AG04450 (cell line): ENCODE measurements at regions not wholly inside any gene's neighbourhood (a gene's known extent, or its start where the extent isn't known, plus 50 kb on each side); places are given as distances from the start of the nearest gene placed in this dataset.

Source experiments
- CTCF ChIA-PET: fragments of 300-600, 350-600 bp; formaldehyde crosslinking; extraction: SDS; loops from one replicate; lab custom pipeline; 2022; ENCODE audit warnings: antibody characterized with exemption, inconsistent platforms; lab: Charles Lee
- POLR2A ChIA-PET: fragments of 350-600 bp; formaldehyde crosslinking; extraction: SDS; loops from one replicate; lab custom pipeline; 2021; ENCODE audit warnings: antibody characterized with exemption, inconsistent platforms; lab: Yijun Ruan, JAX
- DNase-seq: peaks from one replicate; pipeline ENCODE4 v3.0.0-alpha.2; 2011; ENCODE audit warnings: low read depth, low spot score
- H3K27ac ChIP-seq: one replicate; pipeline ENCODE4 v1.5.1; 2012; ENCODE audit warnings: low read depth, low read length, control low read depth
- H3K27me3 ChIP-seq: one replicate; pipeline ENCODE4 v1.6.0; 2012; ENCODE audit warnings: low read length; ENCODE audit not compliant: control insufficient read depth, insufficient read depth
- H3K4me3 ChIP-seq: 2 replicates; pipeline ENCODE4 v1.5.1; 2011; ENCODE audit warnings: mild to moderate bottlenecking, low read depth, low read length, control low read depth
- H3K9me3 ChIP-seq: 2 replicates; pipeline ENCODE4 v1.5.1; 2012; ENCODE audit warnings: low read length; ENCODE audit not compliant: control insufficient read depth, insufficient read depth
- TF ChIP-seq, protein P1 (sequence below): IDR thresholded peaks from 2 replicates; pipeline ENCODE4 v1.5.1; 2011; ENCODE audit warnings: low read depth, low read length, control low read depth, inconsistent platforms

GRCh38 chr5:71865665-71866320, 146.7 kb downstream of the CARTPT start:
- no peak for DNase-seq
- ChIA-PET CTCF (interaction anchor here (1.4 kb wide), 1 partner anchor 83 kb away, joined by 5 read pairs; no protein-coding TSS in a partner anchor), POLR2A (no interaction called here)
- Histone ChIP-seq H3K27ac (no peak overlapping the region), H3K9me3 (peaks cover 4% of the 10 kb centered on the region; the same call in 1 of the 2 replicates), H3K4me3 (no peak overlapping the region), H3K27me3 (peaks cover 18% of the 10 kb centered on the region)
- TF ChIP-seq, protein P1, sequence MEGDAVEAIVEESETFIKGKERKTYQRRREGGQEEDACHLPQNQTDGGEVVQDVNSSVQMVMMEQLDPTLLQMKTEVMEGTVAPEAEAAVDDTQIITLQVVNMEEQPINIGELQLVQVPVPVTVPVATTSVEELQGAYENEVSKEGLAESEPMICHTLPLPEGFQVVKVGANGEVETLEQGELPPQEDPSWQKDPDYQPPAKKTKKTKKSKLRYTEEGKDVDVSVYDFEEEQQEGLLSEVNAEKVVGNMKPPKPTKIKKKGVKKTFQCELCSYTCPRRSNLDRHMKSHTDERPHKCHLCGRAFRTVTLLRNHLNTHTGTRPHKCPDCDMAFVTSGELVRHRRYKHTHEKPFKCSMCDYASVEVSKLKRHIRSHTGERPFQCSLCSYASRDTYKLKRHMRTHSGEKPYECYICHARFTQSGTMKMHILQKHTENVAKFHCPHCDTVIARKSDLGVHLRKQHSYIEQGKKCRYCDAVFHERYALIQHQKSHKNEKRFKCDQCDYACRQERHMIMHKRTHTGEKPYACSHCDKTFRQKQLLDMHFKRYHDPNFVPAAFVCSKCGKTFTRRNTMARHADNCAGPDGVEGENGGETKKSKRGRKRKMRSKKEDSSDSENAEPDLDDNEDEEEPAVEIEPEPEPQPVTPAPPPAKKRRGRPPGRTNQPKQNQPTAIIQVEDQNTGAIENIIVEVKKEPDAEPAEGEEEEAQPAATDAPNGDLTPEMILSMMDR: no peak

DNA sequence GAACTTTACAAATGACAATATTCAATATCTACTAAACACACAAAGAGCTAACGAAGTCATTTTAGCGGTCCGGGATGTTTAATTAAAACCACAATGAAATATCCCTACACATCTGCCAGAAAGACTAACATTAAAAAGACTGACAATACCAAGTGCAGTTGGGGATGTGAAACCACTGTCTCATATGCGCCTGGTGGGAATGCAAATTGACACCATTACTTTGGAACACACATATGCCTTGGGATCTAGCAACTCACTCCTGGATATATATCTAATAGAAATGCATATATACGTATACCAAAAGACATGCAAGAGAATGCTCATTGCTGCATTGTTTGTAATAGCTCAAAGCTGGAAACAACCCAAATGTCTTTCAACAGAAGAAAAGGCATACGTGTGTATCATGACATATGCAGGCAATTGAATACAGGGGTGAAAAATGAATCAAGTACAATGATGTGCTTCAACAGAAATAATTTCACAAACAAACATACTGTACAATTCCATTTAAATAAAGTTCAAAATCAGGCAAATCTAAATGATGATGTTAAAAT, 153.3 kb downstream of the CARTPT start:
- ChIA-PET POLR2A (no interaction called here), CTCF (no interaction called here)
- H3K27ac ChIP-seq: no peak overlapping the region
- TF ChIP-seq, protein P1: no peak
- no peak for DNase-seq
- H3K4me3 ChIP-seq: no peak overlapping the region
- peaks cover 5% of the 10 kb centered on the region for H3K27me3 ChIP-seq
- H3K9me3 ChIP-seq: no peaks in the 10 kb centered on the region

- Histone ChIP-seq H3K9me3 (no peaks in the 10 kb centered on the region), H3K27ac (no peak overlapping the region), H3K4me3 (no peak overlapping the region), H3K27me3 (peaks cover 8% of the 10 kb centered on the region)
- POLR2A ChIA-PET: no interaction called here
- TF ChIP-seq, protein P1: no peak
- CTCF ChIA-PET: no interaction called here
- DNase-seq: no peak
Observed at GRCh38 chr5:71873191-71873591, 154.1 kb downstream of the CARTPT start.

DNA sequence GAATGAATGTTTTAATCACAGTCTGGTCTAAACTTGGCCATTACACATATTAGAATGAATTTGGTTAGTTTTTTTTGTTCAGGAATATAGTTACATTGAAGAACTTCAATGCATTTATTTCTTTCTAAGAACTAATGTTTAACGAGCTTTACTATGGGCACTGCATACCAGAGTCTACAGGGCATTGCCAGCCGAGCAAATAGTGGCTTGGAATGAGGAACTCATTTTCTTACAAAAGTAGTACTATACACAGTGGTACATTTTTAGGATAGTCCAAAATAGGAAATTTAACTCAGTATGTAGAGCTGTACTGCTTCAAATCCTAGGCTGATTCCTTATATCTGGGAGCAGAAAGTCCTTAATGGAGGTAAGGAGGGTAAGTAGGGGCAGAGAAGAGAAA, 155.4 kb downstream of the CARTPT start:
- TF ChIP-seq, protein P1: no peak
- no peaks in the 10 kb centered on the region for H3K9me3 ChIP-seq
- peaks cover 4% of the 10 kb centered on the region for H3K27me3 ChIP-seq
- ChIA-PET POLR2A (no interaction called here), CTCF (interaction anchor here (0.5 to 0.7 kb wide), 2 partner anchors 10 to 100 kb away, joined by 3 to 4 read pairs; no protein-coding TSS in a partner anchor)
- no peak for DNase-seq
- H3K4me3 ChIP-seq: no peak overlapping the region
- H3K27ac ChIP-seq: no peak overlapping the region

DNA sequence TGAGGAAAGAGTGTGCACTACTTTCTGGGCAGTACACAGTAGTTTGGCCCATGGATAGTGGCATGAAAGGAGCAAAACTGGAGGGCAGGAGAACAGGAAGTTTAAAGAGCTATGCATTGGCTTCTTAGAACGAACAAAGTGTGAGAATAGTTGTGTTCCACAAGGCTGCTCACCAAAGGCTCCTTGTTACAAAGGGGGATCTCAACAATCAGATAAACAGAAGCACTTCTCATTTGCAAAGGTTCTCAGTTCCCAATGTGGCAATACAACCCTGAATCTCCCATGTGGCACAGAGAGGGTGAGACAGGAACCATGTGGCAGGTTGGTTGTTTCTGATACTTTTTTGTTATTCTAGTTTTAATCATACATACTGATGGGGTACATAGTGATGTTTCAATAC, 158.4 kb downstream of the CARTPT start:
- no peak overlapping the region for H3K4me3 ChIP-seq
- no peaks in the 10 kb centered on the region for H3K9me3 ChIP-seq
- ChIA-PET CTCF (no interaction called here), POLR2A (no interaction called here)
- H3K27ac ChIP-seq: no peak overlapping the region
- TF ChIP-seq, protein P1: no peak
- peaks cover 12% of the 10 kb centered on the region for H3K27me3 ChIP-seq
- no peak for DNase-seq
